Activated T-cell treated with anti-CD3 and anti-CD28 coated beads for 48 hours (primary cell): ENCODE measurements at regions not wholly inside any gene's neighbourhood (a gene's known extent, or its start where the extent isn't known, plus 50 kb on each side); places are given as distances from the start of the nearest gene placed in this dataset.
"Not testable (repeated sequence)": the region's sequence is repeated elsewhere in the genome, so short reads cannot be mapped to it uniquely, and the experiment has no call there.

ENCODE experiments used
- DNase-seq: peaks from one replicate; pipeline ENCODE4 v3.0.0-alpha.2; 2020; ENCODE audit warnings: low read depth

GRCh38 chrX:128616933-128617332 is 564.7 kb upstream of the ACTRT1 start:
- DNase-seq: no peak

GRCh38 chrX:128606817-128607216 is 554.6 kb upstream of the ACTRT1 start:
- DNase-seq: not testable (repeated sequence)

GRCh38 chrX:128606357-128606756 is 554.2 kb upstream of the ACTRT1 start:
- not testable (repeated sequence) for DNase-seq

DNA sequence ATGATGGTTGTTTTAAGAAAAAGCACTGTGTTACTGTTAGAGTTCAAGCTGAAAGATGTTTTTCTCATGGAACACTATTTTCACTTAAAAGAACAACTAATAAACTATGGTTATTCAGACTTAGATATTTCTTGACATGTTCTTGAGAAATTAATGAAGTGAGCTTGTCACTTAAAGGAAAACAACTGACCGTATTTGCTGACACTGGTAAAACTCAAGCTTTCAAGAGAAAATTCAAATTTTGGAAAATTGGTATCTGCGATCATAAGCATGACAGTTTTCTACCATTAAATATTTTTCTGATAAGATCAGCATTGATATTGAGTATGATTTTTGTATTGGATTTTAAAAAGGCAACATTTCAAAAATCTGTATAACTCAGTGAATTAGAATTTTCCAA is 549.5 kb upstream of the ACTRT1 start:
- no peak for DNase-seq

DNA sequence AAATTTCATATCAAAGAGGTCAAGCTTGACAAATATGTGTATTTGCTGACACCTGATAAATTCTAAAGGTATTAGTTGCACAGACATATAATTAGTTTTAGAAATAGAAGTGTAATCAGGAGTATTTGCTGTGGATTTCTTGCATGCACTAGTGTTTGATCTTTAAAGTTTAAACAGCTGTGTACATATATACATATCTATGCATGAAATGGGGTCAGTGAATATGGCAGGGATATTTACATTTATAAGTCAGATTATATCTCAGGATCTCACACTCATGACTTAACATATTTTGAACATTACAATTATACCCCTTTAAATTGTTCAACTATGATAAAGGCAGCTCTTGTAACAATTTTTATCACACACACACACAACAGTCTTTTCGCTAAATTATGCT is 547.4 kb upstream of the ACTRT1 start:
- DNase-seq: no peak

- DNase-seq: no peak
Observed at GRCh38 chrX:128582036-128582435, 529.8 kb upstream of the ACTRT1 start.

DNA sequence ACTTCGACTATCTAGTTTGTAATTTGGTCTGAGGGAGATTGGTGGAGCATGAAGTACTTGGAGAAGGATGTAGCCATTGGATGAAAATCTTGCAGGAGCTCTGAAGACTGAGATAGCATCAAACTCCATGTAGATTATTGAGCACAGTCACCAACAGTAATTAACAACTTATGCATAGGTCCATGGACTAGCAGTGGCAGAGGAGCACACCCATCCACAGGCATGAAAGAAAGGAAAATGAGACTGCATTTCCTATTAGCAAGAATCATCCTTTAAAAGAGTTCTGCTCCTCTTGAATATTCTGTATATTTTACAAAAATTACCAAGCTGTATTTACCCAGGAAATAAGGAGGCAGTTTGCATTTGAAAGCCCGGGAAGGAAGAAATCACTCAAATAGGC is 529.4 kb upstream of the ACTRT1 start:
- DNase-seq: no peak

DNA sequence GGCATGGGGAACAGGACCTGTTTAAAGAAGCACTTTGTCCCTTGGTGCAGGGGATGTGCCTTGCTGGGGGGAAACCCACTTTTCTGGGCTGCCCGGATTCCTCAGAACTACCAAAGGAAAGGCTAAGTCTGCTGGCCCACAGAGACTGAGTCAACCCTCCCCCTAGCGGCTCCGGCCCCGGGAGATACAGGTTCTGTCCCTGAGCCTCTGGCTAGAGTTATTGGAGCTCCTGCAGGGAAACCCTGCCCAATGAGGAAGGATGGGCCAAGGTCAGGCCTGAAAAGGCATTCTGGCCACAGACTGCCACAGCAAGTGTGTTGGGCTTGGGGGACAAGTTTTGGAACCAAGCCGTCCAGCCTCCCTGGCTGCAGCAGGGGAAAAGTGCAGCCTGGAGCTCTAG is 490.9 kb upstream of the ACTRT1 start:
- no peak for DNase-seq

DNA sequence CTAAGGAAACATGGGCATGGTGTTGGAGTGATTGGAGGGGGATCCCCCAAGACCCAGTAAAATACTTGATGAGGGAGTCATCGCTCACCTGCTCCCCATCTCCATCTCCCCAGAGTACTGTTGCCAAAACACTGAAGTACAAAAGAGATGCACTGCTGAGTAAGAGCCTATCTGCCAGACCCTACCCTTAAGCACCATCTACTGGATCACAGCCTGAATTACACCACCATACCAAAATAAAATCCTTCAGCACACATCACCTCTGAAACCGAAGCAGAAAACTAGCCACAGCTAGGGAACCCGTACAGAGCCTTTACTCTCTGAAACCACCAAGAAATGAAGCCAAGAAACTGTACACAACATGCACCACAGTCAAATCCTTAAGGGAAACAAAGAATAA is 466.3 kb upstream of the ACTRT1 start:
- no peak for DNase-seq

- DNase-seq: no peak
Observed at GRCh38 chrX:128517691-128518090, 465.5 kb upstream of the ACTRT1 start.

DNA sequence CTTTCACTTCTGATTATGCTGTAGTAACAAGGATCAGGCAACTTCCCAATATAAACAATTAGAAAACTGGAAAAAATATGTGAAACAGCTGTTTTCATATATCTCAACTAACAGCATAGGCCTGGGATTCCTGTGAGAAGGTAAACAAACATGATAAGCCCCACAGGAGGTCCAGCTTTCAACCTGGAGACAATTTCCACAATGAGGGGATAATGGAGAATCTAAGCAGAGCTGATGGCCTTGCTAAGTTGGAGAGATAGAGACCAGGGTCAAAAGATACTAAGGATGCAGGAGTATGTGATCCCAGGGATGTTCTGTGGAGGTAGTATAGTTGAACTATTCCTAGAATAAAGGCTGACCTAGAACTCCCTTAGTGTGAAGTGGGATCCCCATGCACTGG is 452.3 kb upstream of the ACTRT1 start:
- no peak for DNase-seq

DNA sequence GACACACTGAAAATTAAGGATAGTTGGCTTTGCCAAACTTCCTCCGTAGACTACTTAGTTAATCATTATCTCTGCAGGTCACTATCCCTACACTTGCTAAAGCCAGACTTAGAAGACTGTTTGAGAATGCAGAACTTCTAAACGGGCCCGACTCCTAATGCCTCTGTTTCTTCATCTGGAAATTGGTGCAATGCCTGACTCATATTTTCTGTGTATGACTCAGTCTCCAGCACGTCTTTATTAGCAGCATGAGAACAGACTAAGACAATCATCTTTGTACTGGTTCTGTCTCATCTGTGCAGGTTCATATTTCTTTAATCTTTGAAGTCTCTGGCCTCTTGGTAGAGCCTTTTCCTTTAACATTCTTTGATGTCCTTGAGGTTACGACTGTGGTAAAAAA is 411.9 kb upstream of the ACTRT1 start:
- no peak for DNase-seq

- no peak for DNase-seq
Observed at GRCh38 chrX:128460835-128461234, 408.6 kb upstream of the ACTRT1 start.

DNA sequence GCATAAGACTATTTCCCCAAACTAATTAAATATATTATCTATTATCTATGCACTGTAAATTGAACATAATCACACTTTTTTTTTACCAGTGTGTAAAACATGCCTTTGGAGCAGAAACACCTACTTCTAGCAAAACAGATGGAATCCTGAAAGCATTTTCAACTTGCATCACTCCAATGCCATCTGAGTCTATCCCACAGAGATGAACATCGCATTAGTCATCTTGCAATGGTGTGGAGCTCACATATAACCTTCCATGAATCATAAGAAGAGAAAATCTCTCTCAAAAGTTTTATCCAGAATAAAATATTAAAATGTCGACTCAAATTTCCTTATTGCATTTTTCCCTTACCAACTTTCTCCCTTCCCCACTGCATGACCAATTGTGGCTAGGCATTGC is 406.7 kb upstream of the ACTRT1 start:
- DNase-seq: no peak

GRCh38 chrX:128457674-128458073 is 405.5 kb upstream of the ACTRT1 start:
- DNase-seq: no peak

DNA sequence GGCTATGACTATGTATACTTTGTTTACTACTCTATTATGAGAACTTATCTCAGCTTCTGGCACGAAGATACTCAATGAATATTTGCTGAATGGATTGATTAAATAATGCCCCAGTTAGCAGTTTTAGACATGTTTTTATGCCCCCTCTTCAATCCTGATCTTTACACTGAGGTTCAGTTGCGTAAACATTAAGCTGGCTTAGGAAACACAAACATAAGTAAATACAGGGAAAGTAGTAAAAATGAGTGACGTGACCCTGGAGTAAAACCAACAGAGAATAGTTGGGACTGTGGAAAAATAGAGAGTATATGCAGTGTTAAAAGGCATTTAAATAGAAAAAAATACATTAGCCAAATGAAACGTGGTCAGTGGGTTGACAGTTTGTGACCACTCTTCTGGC is 387.0 kb upstream of the ACTRT1 start:
- no peak for DNase-seq

DNA sequence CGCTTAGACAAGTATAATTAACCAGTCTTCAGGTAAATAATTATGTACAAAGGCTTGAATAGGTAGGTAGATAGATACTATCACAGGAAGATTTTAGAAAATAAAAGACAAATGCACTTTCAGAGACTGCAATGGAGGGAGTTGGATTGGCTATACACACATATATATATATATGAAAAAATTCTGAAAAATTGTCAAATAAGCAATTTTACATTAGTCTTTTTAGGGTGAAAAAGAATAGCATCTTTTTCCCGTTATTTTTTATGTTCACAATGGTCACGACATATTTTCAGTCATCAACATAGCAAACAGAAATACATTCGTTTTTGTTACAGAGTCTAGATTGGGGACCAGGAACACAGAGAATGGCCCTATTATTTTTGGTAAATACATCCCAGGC is 385.9 kb upstream of the ACTRT1 start:
- no peak for DNase-seq

DNA sequence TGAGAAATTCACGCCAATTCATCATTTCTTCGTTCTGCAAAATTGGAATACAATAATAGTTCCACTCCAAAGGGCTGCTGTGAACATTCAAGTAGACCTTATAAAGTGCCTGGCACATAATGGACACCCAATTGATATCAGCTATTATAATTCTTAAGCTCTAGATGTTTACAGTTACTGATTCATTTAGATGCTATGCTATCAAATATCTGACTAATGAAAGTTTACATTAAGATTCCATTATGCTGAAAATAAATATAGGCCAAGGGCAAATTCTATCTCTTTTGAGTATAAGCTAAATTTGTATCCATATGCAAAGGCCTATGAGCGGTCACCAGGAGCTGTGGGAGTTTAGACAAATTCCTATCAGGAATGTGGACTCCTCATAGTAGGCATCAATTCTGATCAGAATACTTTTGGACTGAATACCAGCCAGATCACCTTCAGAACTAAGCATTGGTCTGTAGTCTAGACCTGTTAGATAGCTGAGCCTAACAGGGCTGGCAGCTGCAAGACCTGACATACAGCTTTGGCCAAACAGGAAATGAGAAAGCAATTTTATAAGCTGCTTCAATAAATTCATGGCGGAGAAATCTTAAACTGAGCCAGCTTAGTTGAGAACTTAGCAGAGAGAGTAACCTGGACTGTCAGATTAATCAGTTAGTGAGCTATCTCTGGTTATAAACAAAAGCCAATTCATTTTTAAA is 384.3 kb upstream of the ACTRT1 start:
- no peak for DNase-seq

DNA sequence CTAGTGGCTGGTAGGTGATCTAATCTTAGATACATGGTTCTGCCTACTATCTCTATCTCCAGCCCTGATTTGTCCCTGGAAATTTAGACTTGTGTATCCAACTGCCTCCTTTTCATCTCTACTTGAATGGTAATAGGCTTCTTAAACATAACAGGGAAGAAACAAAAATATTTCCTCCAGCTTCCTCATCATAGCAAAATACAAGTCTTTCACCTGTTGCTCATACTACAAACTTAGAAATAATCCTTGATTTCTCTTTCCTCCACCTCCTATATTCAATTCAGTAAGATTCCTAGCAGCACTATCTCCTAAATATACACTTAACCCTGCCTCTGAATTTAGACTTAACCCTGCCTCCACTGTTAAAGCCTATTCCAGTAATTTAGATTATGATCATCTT is 373.3 kb upstream of the ACTRT1 start:
- no peak for DNase-seq

- no peak for DNase-seq
Observed at GRCh38 chrX:128408842-128409241, 356.6 kb upstream of the ACTRT1 start.

DNA sequence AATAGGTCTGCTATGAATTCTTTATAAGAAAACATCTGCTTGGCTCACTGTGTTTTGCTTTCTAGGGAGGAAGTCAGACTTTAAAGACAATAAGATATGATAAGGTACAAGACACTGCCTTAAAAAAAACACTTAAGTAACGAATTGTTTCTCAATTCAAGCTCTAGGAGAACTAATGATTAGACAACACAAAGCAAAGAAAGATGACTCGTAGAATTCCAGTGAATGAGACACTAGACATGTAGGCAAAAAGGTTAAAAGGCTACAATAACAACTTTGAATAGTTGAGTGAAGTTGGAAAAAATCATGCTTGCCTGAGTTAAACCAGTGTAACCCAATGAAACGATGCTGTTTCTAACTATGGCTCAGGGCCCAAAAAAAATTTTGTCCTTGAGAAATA is 344.4 kb upstream of the ACTRT1 start:
- DNase-seq: no peak

GRCh38 chrX:128383846-128384245 is 331.6 kb upstream of the ACTRT1 start:
- not testable (repeated sequence) for DNase-seq

DNA sequence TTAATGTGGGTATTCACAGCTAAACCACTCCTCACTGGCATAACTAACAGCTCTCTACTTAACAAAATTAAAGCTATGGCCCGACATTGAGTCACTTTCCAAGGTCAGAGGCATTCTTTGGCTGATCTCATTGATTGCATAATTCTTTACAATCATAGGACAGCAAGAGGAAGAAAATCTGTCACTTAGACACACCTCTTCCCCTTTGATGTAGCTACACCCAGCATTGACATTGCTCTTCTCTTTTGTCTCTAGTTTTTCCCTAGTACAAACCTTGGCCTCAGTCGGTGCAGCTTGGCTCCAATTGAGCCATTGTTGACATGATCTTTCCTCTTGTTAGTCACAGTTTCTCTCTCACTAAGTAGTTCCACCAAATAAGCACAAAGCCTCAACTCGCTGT is 313.3 kb upstream of the ACTRT1 start:
- no peak for DNase-seq

- no peak for DNase-seq
Observed at GRCh38 chrX:128335671-128336070, 283.5 kb upstream of the ACTRT1 start.

DNA sequence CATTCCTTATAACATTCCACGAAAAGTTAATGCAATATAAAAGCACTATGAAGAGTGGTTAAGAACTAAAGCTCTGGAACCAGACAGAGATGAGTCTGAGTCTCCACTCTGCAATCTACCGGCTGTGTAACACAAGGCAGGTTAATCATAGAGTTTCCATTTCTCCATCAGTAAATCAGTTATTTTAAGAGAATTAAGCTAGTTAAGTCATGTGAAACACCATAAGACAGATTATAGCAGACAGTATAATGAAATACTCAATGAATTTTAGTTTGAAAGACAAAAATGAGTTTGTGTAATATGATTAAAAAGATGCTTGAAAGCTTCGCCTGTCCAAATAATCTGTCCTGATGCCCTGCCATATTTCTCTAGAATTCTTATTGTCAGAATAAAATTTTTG is 282.6 kb upstream of the ACTRT1 start:
- DNase-seq: no peak
